Neutrophil (primary cell): ENCODE measurements at regions not wholly inside any gene's neighbourhood (a gene's known extent, or its start where the extent isn't known, plus 50 kb on each side); places are given as distances from the start of the nearest gene placed in this dataset.

Experiments used
- H3K27ac ChIP-seq: fragments of 200-600 bp; sonication (generic); 2 replicates; pipeline ENCODE4 v1.5.1; 2016; ENCODE audit warnings: mild to moderate bottlenecking, moderate library complexity
- H3K27me3 ChIP-seq: fragments of 200-600 bp; sonication (generic); 2 replicates; pipeline ENCODE4 v1.6.0; 2016; ENCODE audit warnings: mild to moderate bottlenecking
- H3K36me3 ChIP-seq: fragments of 200-600 bp; sonication (generic); 2 replicates; pipeline ENCODE4 v1.5.1; 2017
- H3K4me1 ChIP-seq, 2 experiments: fragments of 200-600 bp in 1 of 2; sonication (generic) in 1 of 2; 1 replicate in 1 of 2; 2 replicates in 1 of 2; pipeline versions ENCODE4 v1.5.1 to v1.6.1; 2013 to 2016; ENCODE audit warnings: low read depth in 1 of 2, low read length in 1 of 2, mild to moderate bottlenecking in 1 of 2, moderate library complexity in 1 of 2; ENCODE audit not compliant: control insufficient read depth in 1 of 2, insufficient read depth in 1 of 2
- H3K4me3 ChIP-seq, 2 experiments: fragments of 200-600 bp in 1 of 2; sonication (generic) in 1 of 2; 1 replicate in 1 of 2; 2 replicates in 1 of 2; pipeline ENCODE4 v1.5.1; 2013 to 2016; ENCODE audit warnings: low read depth in 1 of 2, low read length in 1 of 2, mild to moderate bottlenecking in 1 of 2, moderate library complexity in 1 of 2
- H3K9me3 ChIP-seq: fragments of 200-600 bp; sonication (generic); 2 replicates; pipeline ENCODE4 v1.5.1; 2016
- TF ChIP-seq, protein P1 (sequence below): fragments of 200-600 bp; sonication (generic); IDR thresholded peaks from 2 replicates; pipeline ENCODE4 v1.5.1; 2016; ENCODE audit warnings: antibody characterized with exemption

DNA sequence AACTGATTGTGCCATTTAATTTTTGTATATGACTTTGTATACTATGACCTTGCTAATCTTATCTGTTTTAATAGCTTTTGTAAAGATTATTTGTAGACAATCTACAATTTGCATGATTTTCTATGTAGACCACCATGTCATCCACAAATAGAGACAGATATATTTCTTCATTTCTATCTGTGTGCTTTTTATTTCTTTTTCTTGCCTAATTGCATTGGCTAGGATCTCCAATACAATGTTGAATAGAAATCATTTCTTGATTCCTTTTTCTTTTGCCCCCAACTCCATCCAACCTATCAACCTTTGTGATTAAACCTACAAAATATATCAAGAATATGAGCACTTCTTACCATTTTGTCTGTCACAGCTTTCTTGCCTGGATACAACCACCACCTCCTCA lies 232.6 kb upstream of the POU3F1 start:
- Histone ChIP-seq H3K27ac (no peak overlapping the region), H3K9me3 (peaks cover 5% of the 10 kb centered on the region), H3K4me1 (no peaks in the 10 kb centered on the region), H3K27me3 (peaks cover 42% of the 10 kb centered on the region), H3K4me3 (no peak overlapping the region), H3K36me3 (no peaks in the 10 kb centered on the region)
- TF ChIP-seq, protein P1, sequence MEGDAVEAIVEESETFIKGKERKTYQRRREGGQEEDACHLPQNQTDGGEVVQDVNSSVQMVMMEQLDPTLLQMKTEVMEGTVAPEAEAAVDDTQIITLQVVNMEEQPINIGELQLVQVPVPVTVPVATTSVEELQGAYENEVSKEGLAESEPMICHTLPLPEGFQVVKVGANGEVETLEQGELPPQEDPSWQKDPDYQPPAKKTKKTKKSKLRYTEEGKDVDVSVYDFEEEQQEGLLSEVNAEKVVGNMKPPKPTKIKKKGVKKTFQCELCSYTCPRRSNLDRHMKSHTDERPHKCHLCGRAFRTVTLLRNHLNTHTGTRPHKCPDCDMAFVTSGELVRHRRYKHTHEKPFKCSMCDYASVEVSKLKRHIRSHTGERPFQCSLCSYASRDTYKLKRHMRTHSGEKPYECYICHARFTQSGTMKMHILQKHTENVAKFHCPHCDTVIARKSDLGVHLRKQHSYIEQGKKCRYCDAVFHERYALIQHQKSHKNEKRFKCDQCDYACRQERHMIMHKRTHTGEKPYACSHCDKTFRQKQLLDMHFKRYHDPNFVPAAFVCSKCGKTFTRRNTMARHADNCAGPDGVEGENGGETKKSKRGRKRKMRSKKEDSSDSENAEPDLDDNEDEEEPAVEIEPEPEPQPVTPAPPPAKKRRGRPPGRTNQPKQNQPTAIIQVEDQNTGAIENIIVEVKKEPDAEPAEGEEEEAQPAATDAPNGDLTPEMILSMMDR, result no peak

DNA sequence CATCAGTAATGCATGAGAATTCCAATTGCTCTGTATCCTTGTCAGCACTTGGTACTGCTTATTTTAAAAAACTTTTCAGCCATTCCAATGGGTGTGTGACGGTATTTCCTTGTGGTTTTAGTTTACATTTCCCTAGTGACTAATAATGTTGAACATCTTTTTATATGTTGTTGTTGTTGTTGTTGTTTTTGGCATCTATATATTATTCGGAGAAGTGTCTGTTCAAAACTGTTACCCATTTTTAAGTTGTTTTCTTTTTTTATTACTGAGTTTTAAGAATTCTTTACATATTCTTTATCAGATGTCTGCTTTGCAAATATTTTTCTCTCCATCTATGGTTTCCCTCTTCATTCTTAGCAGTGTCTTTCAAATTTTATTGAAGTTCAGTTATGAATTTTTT lies 231.1 kb upstream of the POU3F1 start:
- no peaks in the 10 kb centered on the region for H3K36me3 ChIP-seq
- H3K4me1 ChIP-seq, result no peaks in the 10 kb centered on the region
- no peak overlapping the region for H3K4me3 ChIP-seq
- no peak overlapping the region for H3K27ac ChIP-seq
- H3K27me3 ChIP-seq, result peaks cover 43% of the 10 kb centered on the region
- H3K9me3 ChIP-seq, result peaks cover 5% of the 10 kb centered on the region
- TF ChIP-seq, protein P1, result no peak

DNA sequence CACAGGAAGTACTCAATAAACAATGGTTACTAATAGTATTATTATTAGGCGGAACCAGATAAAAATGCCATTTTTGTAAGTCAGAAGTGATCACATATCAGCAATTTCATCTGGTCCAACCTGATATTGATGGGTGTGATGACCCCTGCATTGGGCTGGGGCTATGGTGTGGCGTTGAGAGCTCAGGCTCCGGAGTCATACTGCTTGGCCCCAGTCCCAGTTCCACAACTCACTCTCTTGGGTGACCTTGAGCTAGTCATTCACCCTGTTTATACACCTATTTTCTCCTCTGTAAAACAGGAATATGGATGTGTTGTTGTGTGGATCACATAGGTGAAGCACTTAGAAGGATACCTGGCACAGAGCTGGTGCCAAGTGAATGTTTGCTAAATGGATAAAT lies 229.4 kb upstream of the POU3F1 start:
- peaks cover 45% of the 10 kb centered on the region for H3K27me3 ChIP-seq
- no peaks in the 10 kb centered on the region for H3K4me1 ChIP-seq
- TF ChIP-seq, protein P1, result no peak
- no peaks in the 10 kb centered on the region for H3K36me3 ChIP-seq
- no peak overlapping the region for H3K4me3 ChIP-seq
- H3K27ac ChIP-seq, result no peak overlapping the region
- peaks cover 5% of the 10 kb centered on the region for H3K9me3 ChIP-seq

DNA sequence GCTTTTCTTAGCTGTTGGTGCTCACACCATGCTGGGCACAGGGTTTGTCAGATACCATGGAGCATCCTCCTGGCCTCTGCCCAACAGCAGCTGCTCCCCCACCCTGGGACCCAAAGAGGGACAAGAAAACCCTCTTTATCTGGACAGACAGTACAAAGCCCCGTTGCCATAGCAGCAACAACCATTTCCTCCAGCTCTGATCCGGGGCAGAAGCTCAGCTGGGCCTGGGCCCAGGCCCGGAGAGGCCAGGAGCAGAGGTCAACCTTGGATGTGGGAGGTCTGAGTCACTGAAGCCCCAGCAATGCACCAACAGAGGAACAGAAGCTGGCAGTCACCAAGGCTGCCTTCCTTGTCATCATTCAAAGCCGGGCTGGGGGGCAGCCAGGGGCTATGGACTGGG lies 228.4 kb upstream of the POU3F1 start:
- Histone ChIP-seq H3K27me3 (peaks cover 48% of the 10 kb centered on the region), H3K36me3 (no peaks in the 10 kb centered on the region), H3K4me1 (no peaks in the 10 kb centered on the region), H3K9me3 (peaks cover 5% of the 10 kb centered on the region), H3K27ac (no peak overlapping the region), H3K4me3 (no peak overlapping the region)
- TF ChIP-seq, protein P1, result no peak

GRCh38 chr1:38273196-38273804 lies 226.7 kb upstream of the POU3F1 start:
- Histone ChIP-seq H3K4me1 (no peaks in the 10 kb centered on the region), H3K9me3 (no peaks in the 10 kb centered on the region), H3K27me3 (peaks cover 64% of the 10 kb centered on the region), H3K4me3 (no peak overlapping the region), H3K36me3 (no peaks in the 10 kb centered on the region), H3K27ac (no peak overlapping the region)
- TF ChIP-seq, protein P1, result no peak

GRCh38 chr1:38272515-38272914 lies 225.9 kb upstream of the POU3F1 start:
- Histone ChIP-seq H3K4me1 (no peaks in the 10 kb centered on the region), H3K36me3 (no peaks in the 10 kb centered on the region), H3K9me3 (no peaks in the 10 kb centered on the region), H3K27me3 (peaks cover 66% of the 10 kb centered on the region), H3K27ac (no peak overlapping the region), H3K4me3 (no peak overlapping the region)
- TF ChIP-seq, protein P1, result no peak
